Erythroblast (primary cell): ENCODE measurements at regions not wholly inside any gene's neighbourhood (a gene's known extent, or its start where the extent isn't known, plus 50 kb on each side); places are given as distances from the start of the nearest gene placed in this dataset.
A peak's percentile ranks its signal among the peaks of the same experiment; 100 is the strongest.

Source experiments
- DNase-seq, 2 experiments: peaks; one replicate each; lab custom pipeline; 2025; lab: John Stamatoyannopoulos, UW
- GATA1 ChIP-seq: IDR thresholded peaks from 2 replicates; pipeline ENCODE4 v1.6.1; 2011; ENCODE audit warnings: low read depth, mild to moderate bottlenecking, control low read depth, low read length, moderate library complexity
- POLR2A ChIP-seq: IDR thresholded peaks from 2 replicates; pipeline ENCODE4 v1.6.1; 2011; ENCODE audit warnings: mild to moderate bottlenecking, low read length

DNA sequence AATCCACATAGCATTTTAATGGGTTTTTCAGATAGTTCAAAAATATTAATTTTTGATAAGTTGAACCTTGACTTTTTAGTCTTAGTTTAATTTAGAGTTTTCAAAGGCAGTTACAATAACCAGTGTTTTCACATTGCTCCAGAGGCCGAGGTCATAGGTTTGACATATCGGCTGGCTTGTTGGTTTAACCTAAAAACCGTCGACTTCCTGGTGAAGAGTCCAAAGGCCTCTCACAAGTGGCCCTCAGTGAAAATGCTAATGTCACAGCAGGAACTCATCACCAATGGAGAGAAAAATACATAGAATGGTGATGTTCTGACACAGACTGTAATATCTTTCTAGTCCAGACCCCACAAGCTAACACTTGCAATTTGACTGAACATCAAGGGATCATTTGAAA is 642.3 kb downstream of the PLOD2 start:
- TF ChIP-seq POLR2A, result no peak
- no peak for TF ChIP-seq GATA1
- no peak for DNase-seq

GRCh38 chr3:145519398-145520047 is 641.5 kb downstream of the PLOD2 start:
- DNase-seq, result no peak
- no peak for TF ChIP-seq POLR2A
- no peak for TF ChIP-seq GATA1

- TF ChIP-seq POLR2A (no peak), GATA1 (no peak)
These were observed 638.8 kb downstream of the PLOD2 start for GRCh38 chr3:145522179-145522578.

DNA sequence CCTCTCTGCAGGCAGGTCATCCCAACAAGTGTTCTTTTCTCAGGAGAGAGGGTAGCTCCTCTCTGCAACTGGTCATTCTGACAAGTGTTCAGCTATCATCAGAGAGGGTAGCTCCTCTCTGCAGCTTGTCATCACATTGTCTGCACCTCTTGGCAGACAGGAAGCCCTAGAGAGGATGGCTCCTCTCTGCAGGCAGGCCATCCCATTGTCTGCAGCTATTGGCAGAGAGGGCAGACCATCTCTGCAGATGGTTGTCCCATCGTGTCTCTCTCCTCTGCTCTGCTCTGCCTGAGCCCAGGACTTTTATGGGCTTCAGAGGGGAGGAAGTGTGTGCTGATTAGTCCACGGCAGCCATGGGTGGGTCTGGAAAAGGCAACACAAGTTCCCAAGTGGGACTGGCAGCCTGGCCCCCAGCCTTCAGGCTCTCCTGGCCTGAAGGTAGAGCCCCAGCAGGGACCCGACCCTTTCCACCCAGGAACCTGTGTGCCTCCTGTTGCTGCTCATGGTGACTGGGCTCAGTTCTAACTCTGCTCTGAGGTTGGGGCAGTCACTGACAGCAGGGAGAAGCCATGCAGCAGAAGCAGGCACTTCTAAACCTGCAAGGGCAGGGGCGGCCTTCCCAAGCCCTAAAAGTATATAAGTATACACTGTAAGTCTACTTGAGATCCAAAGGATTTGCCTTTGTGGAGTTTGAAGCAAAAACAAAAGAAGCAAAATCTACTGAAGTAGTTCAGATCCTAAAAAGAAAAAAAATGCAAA is 637.9 kb downstream of the PLOD2 start:
- no peak for TF ChIP-seq GATA1
- TF ChIP-seq POLR2A, result no peak
- DNase-seq, result no peak

More at GRCh38 chr3:145522179-145522578, 638.8 kb downstream of the PLOD2 start:
- DNase-seq, result no peak

DNA sequence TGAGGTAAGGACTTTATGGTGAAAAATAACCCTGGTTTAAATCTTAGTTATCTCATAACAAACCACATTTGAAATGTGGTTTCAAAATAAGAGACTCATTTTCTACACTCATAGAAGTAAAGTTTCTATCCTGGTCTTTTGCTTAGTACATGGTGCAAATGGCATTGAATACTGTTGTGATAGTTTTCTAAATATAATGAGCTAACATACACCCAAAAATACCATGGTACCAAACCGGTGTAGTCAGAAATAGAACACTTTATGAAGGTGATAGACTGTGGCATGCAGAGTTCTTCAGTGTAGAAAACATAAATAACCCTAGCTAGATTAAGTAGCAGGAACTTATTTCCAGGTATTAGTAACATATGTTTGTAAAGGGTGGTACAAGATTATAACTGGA is 629.4 kb downstream of the PLOD2 start:
- TF ChIP-seq GATA1 (no peak), POLR2A (no peak)
- DNase-seq, result no peak

DNA sequence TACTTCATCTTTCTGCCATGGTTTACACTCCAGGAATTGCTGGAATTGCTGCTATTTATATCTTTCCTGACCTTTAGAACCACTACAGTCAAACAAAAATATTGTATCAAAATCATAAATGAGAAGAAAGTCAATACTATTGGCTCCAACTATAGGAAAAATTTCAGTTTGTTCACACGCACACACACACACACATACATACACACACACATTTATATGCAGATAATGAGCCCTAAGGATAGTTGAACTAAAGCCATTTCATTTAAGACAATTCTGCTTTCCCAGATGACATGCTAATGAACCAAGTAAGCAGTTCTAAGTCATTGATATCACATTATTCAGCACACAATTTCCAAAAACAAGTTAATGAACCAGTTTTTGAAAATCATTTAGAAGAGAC is 627.3 kb downstream of the PLOD2 start:
- TF ChIP-seq POLR2A, result no peak
- no peak for TF ChIP-seq GATA1
- peak in 1 of 2 experiments; percentile 2 for DNase-seq

DNA sequence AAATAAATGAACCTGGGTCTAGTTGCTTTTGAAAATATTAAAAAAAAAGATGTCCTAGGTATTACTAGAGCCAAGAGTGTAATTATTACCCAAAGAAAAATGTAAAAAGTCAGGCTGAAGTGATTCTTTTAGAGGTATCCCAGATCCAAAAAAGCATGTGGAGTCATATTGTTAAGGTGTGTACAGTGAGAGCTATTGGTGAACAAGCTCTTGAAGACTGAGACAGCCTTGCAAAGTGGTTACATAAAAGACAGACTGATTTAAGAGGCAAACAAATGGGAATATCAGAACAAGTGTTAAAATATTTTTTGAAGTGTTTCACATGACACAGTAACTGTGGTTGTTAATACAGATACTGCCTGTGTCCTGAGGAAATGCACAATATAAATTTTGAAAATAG is 624.5 kb downstream of the PLOD2 start:
- no peak for TF ChIP-seq POLR2A
- TF ChIP-seq GATA1, result no peak
- no peak for DNase-seq

- DNase-seq, result no peak
- TF ChIP-seq GATA1 (no peak), POLR2A (no peak)
These were observed 610.5 kb downstream of the PLOD2 start for GRCh38 chr3:145550522-145550921.

- DNase-seq, result no peak
- no peak for TF ChIP-seq POLR2A
- no peak for TF ChIP-seq GATA1
These were observed 603.6 kb downstream of the PLOD2 start for GRCh38 chr3:145557405-145557804.

DNA sequence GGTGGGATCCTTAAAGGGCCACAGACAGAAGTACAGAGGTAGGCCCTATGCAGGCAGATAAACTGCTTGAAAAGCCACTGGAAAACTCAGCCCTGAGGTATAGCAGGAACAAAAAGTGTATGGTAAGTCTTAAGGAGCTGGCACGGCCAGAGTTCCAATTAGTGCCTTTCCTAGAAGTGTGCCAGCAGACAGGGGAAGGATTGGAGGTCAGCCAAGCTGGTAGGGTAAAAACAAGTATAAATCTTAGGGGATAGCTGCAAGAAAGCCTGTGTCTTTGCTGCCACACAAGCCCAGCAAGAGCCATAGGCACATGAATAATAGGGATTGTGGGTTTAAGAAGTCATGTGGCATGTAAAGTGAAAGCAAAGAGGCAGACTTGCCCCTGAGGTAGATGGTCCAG is 582.5 kb downstream of the PLOD2 start:
- TF ChIP-seq GATA1, result no peak
- TF ChIP-seq POLR2A, result no peak
- DNase-seq, result no peak

- no peak for DNase-seq
- TF ChIP-seq POLR2A, result no peak
- no peak for TF ChIP-seq GATA1
These were observed 579.3 kb downstream of the PLOD2 start for GRCh38 chr3:145581694-145582093.

- TF ChIP-seq GATA1 (no peak), POLR2A (no peak)
- DNase-seq, result no peak
These were observed 556.1 kb downstream of the PLOD2 start for GRCh38 chr3:145604851-145605250.

DNA sequence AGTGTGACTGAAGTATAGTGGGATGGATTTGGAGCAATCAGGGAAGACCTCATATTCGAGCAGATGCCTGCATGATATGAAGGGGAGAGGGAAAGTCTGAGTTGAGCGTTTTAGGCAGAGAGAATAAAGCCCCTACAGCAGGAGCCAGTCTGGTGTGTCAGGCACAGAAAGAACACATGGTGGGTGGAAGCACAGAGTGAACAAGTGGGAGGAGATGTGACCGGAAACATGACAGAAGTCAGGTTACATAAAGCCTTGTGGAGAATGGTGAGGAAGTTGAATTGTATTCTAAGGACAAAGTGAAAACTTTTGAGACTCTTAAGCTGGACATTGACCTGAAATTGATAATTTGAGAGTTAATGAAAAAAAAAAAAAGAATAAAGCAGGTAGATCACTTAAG is 541.0 kb downstream of the PLOD2 start:
- DNase-seq, result no peak
- TF ChIP-seq GATA1, result no peak
- TF ChIP-seq POLR2A, result no peak

GRCh38 chr3:145620486-145620885 is 540.5 kb downstream of the PLOD2 start:
- no peak for DNase-seq
- TF ChIP-seq POLR2A (no peak), GATA1 (no peak)

GRCh38 chr3:145623349-145623748 is 537.6 kb downstream of the PLOD2 start:
- TF ChIP-seq GATA1 (no peak), POLR2A (no peak)
- DNase-seq, result no peak
